ENCODE measurements at regions not wholly inside any gene's neighbourhood (a gene's known extent, or its start where the extent isn't known, plus 50 kb on each side); places are given as distances from the start of the nearest gene placed in this dataset.

- DNase-seq (ENCODE audit: low spot score): no peak
Measured at GRCh38 chr3:23747841-23748240, 57.9 kb upstream of the UBE2E1 start.

DNA sequence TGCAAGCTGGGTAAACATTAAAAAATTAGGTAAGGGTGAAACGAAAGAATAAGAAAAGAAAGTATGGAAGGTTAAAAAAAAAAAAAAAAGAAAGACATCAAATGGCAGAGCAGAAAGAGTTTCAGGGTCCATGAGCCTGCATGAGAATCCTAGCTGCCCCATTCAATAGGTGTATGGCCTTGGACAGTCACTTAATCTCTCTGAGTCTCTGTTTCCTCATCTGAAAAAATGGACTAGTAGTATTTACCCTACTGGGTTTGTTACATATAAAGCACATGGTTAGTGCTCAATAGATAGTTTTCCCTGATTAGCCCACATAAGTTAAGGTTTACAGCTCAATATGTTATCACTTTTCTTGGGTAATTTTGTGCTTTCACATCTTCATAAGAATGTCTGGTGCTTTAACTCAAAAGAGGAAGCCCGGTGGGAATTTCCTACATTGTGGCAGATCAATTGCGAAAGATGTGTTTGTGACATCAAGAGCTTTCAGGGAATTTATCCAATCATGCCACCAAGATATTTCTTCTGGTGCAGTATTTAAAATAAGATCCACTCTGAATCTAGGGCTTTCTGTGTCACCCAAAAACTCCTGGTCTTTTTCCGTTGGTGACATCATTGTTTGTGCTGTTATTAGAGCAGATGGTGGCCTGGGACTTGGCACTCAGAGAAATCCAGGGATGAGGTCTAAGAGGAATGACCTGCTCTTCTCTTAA lies 57.2 kb upstream of the UBE2E1 start:
- DNase-seq (ENCODE audit: low spot score): no peak

DNA sequence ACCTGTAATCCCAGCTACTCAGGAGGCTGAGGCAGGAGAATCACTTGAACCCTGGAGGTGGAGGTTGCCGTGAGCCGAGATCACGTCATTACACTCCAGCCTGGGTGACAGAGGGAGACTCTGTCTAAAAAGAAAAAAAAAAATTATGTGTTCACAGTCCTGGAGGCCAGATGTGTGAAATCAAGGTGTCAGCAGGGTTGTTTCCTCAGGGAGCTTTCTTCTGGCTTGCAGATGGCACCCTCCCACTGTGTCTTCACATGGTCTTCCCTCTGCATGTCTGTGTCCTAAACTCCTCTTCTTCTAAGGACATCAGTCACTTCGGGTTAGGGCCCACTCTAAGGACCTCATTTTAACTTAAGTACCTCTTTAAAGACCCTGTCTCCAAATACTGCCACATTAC lies 56.1 kb upstream of the UBE2E1 start:
- DNase-seq (ENCODE audit: low spot score): no peak

DNA sequence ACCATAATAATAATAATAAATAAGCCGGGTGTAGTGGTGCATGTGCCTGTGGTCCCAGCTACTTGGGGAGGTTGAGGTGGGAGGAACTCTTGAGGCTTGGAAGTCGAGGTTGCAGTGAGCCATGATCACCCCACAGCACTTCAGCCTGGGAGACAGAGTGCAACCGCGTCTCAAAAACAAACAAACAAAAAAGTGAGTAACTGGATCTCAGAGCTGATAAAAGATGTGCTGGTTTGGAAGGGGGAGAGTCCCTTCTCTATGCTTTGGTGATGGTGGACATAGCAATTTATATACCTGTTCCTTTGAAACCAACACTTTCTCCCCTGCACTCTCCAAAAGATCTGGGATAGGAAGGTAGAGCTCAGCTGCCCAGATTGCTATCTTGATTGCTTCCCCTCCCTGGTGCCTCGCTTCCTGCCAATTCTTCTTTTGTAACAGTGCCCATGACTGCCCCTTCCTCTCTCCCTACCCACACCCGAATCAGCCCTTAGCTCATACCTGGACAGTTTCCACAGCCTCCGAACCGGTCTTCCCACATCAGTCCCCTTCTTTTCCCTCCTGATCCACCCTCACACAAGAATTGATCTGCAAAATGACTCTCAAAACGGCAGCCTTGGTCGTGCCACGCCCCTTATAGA lies 55.1 kb upstream of the UBE2E1 start:
- no peak for DNase-seq (ENCODE audit: low spot score)

GRCh38 chr3:23751212-23751723 lies 54.5 kb upstream of the UBE2E1 start:
- no peak for DNase-seq (ENCODE audit: low spot score)

DNA sequence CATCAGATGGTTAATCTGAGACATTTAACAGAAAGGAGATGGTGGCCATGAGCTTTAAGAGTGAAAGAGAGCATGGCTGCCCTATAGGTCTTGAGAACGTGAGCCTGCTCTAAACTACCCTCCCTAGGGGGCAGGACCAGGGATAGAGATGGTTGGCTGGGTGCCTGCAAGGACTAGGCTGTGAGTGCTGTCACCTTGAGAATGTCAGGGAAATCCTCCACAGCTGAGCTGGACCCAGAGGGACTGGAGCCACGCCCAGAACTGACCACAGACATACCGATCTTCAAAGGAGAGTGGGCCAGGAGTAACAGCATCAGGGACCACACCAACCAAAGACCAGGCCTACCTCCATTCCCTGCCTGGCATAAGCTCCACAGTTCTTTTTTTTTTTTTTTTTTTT lies 53.6 kb upstream of the UBE2E1 start:
- peak; percentile 34 for DNase-seq (ENCODE audit: low spot score)

DNA sequence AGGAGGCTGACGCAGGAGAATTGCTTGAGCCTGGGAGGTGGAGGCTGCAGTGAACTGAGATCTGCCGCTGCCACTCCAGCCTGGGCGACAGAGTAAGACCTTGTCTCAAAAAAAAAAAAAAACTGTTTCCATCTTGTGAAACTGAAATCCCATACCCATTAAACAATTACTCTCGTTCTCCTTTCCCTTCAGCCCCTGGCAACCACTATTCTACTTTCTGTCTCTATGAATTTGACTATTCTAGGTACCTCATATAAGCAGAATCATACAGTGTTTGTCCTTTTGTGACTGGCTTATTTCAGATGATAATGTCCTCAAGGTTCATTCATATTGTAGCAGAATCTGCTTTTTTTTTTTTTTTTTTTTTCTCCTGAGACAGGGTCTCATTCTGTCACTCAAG lies 51.5 kb upstream of the UBE2E1 start:
- DNase-seq (ENCODE audit: low spot score): no peak

All from LoVo (cell line).